H1 (cell line): ENCODE measurements at regions not wholly inside any gene's neighbourhood (a gene's known extent, or its start where the extent isn't known, plus 50 kb on each side); places are given as distances from the start of the nearest gene placed in this dataset.

Experiments used
- CTCF ChIA-PET: fragments of 300-600 bp; sonication (Branson Sonifier 250); formaldehyde crosslinking; loops from one replicate; lab custom pipeline; 2021; ENCODE audit not compliant: partially characterized antibody; lab: Charles Lee
- POLR2A ChIA-PET: fragments of 300-600 bp; sonication (Branson Sonifier 250); formaldehyde crosslinking; loops from one replicate; lab custom pipeline; 2021; ENCODE audit warnings: inconsistent platforms; ENCODE audit not compliant: partially characterized antibody; lab: Charles Lee
- DNase-seq, 2 experiments: peaks; one replicate each; pipeline versions ENCODE4 v3.0.0 to v3.0.0-alpha.2; 2010 to 2022; ENCODE audit warnings: low spot score in 2 of 2, low read depth in 1 of 2, mixed read lengths in 1 of 2
- FAIRE-seq: peaks from 2 replicates; lab custom pipeline; 2011; peaks lifted over from hg19 to GRCh38; lab: Jason Lieb, UNC
- H2AFZ ChIP-seq: 2 replicates; pipeline ENCODE4 v1.8.1; 2012; ENCODE audit warnings: low read length, inconsistent platforms
- H2AK5ac ChIP-seq: 2 replicates; pipeline ENCODE4 v1.6.1; 2013; ENCODE audit warnings: low read depth, low read length
- H2BK120ac ChIP-seq: replicated peaks from 2 replicates; pipeline ENCODE3; 2013; ENCODE audit warnings: low read depth, low read length, inconsistent platforms
- H2BK12ac ChIP-seq: 2 replicates; pipeline ENCODE4 v1.6.1; 2013; ENCODE audit warnings: low read depth, low read length
- H2BK15ac ChIP-seq: 2 replicates; pipeline ENCODE4 v1.6.1; 2013; ENCODE audit warnings: low read length
- H2BK20ac ChIP-seq: 2 replicates; pipeline ENCODE4 v1.6.1; 2013; ENCODE audit warnings: low read length
- H2BK5ac ChIP-seq: 2 replicates; pipeline ENCODE4 v1.6.1; 2013; ENCODE audit warnings: low read depth, low read length
- H3K14ac ChIP-seq: 2 replicates; pipeline ENCODE4 v1.6.1; 2013; ENCODE audit warnings: inconsistent platforms; ENCODE audit not compliant: insufficient read length
- H3K18ac ChIP-seq: 2 replicates; pipeline ENCODE4 v1.6.1; 2013; ENCODE audit warnings: low read length; ENCODE audit errors: extremely low read depth
- H3K23ac ChIP-seq: 2 replicates; pipeline ENCODE4 v1.6.1; 2013; ENCODE audit warnings: inconsistent platforms; ENCODE audit not compliant: insufficient read length
- H3K23me2 ChIP-seq: 2 replicates; pipeline ENCODE4 v1.6.1; 2013; ENCODE audit warnings: low read depth, low read length
- H3K27ac ChIP-seq: 2 replicates; pipeline ENCODE4 v1.6.1; 2011; ENCODE audit warnings: low read depth, low read length, inconsistent platforms
- H3K27me3 ChIP-seq, 4 experiments: replicated peaks in 1 of 4; 1 replicate in 1 of 4; 2 replicates in 3 of 4; pipeline versions ENCODE4 v1.6.1 to v1.8.1; 2011 to 2013; ENCODE audit warnings: low read length in 3 of 4, mild to moderate bottlenecking in 3 of 4, inconsistent platforms in 2 of 4, mixed read lengths in 2 of 4, moderate library complexity in 1 of 4; ENCODE audit not compliant: control insufficient read depth in 3 of 4, insufficient read depth in 3 of 4; ENCODE audit errors: extremely low read depth in 1 of 4
- H3K36me3 ChIP-seq, 4 experiments: 2 replicates each; pipeline versions ENCODE4 v1.6.1 to v1.8.1; 2011 to 2013; ENCODE audit warnings: mild to moderate bottlenecking in 4 of 4, low read length in 3 of 4, moderate library complexity in 2 of 4, control low read depth in 1 of 4, inconsistent platforms in 1 of 4; ENCODE audit not compliant: insufficient read depth in 4 of 4, control insufficient read depth in 2 of 4
- H3K4ac ChIP-seq: replicated peaks from 2 replicates; pipeline ENCODE3; 2013; ENCODE audit warnings: low read length, low read depth, mixed read lengths, inconsistent platforms; ENCODE audit not compliant: insufficient read length
- H3K4me1 ChIP-seq, 4 experiments: replicated peaks in 1 of 4; 1 replicate in 1 of 4; 2 replicates in 3 of 4; pipeline versions ENCODE4 v1.6.1 to v1.8.1; 2011 to 2013; ENCODE audit warnings: low read length in 3 of 4, inconsistent platforms in 2 of 4, mixed read lengths in 1 of 4; ENCODE audit not compliant: insufficient read depth in 4 of 4, control insufficient read depth in 3 of 4
- H3K4me2 ChIP-seq, 2 experiments: 2 replicates each; pipeline versions ENCODE4 v1.6.1 to v1.8.1; 2011 to 2013; ENCODE audit warnings: low read depth in 2 of 2, low read length in 2 of 2, control low read depth in 1 of 2, inconsistent platforms in 1 of 2, mild to moderate bottlenecking in 1 of 2; ENCODE audit not compliant: insufficient read depth in 1 of 2
- H3K4me3 ChIP-seq, 4 experiments: fragments of 200-600, 300-600 bp in 1 of 4; sonication (generic), shearing (Covaris generic), sonication (Bioruptor Twin) in 1 of 4; 2 replicates each; pipeline versions ENCODE4 v1.5.1 to v1.8.1; 2011 to 2016; ENCODE audit warnings: low read length in 4 of 4, low read depth in 3 of 4, control low read depth in 2 of 4, inconsistent platforms in 2 of 4, mild to moderate bottlenecking in 2 of 4, mixed read lengths in 1 of 4, moderate library complexity in 1 of 4; ENCODE audit not compliant: insufficient read depth in 2 of 4; ENCODE audit errors: extremely low read depth in 1 of 4
- H3K56ac ChIP-seq: replicated peaks from 2 replicates; pipeline ENCODE3; 2013; ENCODE audit warnings: low read depth, mild to moderate bottlenecking, mixed read lengths, low read length, inconsistent platforms; ENCODE audit not compliant: insufficient read length
- H3K79me1 ChIP-seq: 2 replicates; pipeline ENCODE4 v1.6.1; 2013; ENCODE audit warnings: low read depth, low read length, control low read depth
- H3K79me2 ChIP-seq, 2 experiments: 2 replicates each; pipeline versions ENCODE4 v1.6.1 to v1.8.1; 2012 to 2013; ENCODE audit warnings: low read length in 2 of 2, mild to moderate bottlenecking in 2 of 2, inconsistent platforms in 1 of 2; ENCODE audit not compliant: insufficient read depth in 2 of 2, control insufficient read depth in 1 of 2
- H3K9ac ChIP-seq, 4 experiments: replicated peaks in 1 of 4; 1 replicate in 1 of 4; 2 replicates in 3 of 4; pipeline versions ENCODE4 v1.6.1 to v1.8.1; 2011 to 2013; ENCODE audit warnings: low read depth in 3 of 4, low read length in 3 of 4, control low read depth in 2 of 4, mild to moderate bottlenecking in 2 of 4, moderate library complexity in 2 of 4, inconsistent platforms in 1 of 4; ENCODE audit errors: extremely low read depth in 1 of 4
- H3K9me3 ChIP-seq, 2 experiments: 2 replicates each; pipeline versions ENCODE4 v1.6.1 to v1.8.1; 2012 to 2013; ENCODE audit warnings: mild to moderate bottlenecking in 2 of 2, moderate library complexity in 2 of 2, control low read depth in 1 of 2, inconsistent platforms in 1 of 2, low read depth in 1 of 2, low read length in 1 of 2, mixed read lengths in 1 of 2; ENCODE audit not compliant: insufficient read depth in 2 of 2
- H4K20me1 ChIP-seq, 2 experiments: replicated peaks in 1 of 2; 2 replicates each; pipeline versions ENCODE3 to v1.8.1; 2011 to 2013; ENCODE audit warnings: inconsistent platforms in 2 of 2, low read length in 2 of 2, mild to moderate bottlenecking in 1 of 2; ENCODE audit not compliant: insufficient read depth in 2 of 2, control insufficient read depth in 1 of 2
- H4K5ac ChIP-seq: 2 replicates; pipeline ENCODE4 v1.6.1; 2013; ENCODE audit warnings: low read length, low read depth, mixed read lengths, inconsistent platforms; ENCODE audit not compliant: insufficient read length
- H4K8ac ChIP-seq: 2 replicates; pipeline ENCODE4 v1.8.0; 2013; ENCODE audit warnings: mild to moderate bottlenecking, moderate library complexity, low read length, inconsistent platforms; ENCODE audit not compliant: insufficient read depth; ENCODE audit errors: extremely low read depth
- H4K91ac ChIP-seq: replicated peaks from 2 replicates; pipeline ENCODE3; 2013; ENCODE audit warnings: low read length, mixed read lengths, inconsistent platforms; ENCODE audit not compliant: insufficient read length
- BRCA1 ChIP-seq: IDR thresholded peaks from 2 replicates; pipeline ENCODE4 v1.6.1; 2012; ENCODE audit warnings: low read depth, low read length, improper control_type of control experiment
- CBX8 ChIP-seq: fragments of 300-800, 300-1000 bp; sonication (generic); IDR thresholded peaks from 2 replicates; pipeline ENCODE4 v1.7.1; 2016; ENCODE audit warnings: low read depth, low read length, borderline replicate concordance
- CHD2 ChIP-seq: IDR thresholded peaks from 2 replicates; pipeline ENCODE4 v1.6.1; 2012; ENCODE audit warnings: low read length, improper control_type of control experiment
- CREB1 ChIP-seq: IDR thresholded peaks from 2 replicates; pipeline ENCODE4 v1.6.1; 2012; ENCODE audit warnings: inconsistent platforms
- EGR1 ChIP-seq: IDR thresholded peaks from 2 replicates; pipeline ENCODE4 v1.6.1; 2011; ENCODE audit warnings: low read depth, low read length, borderline replicate concordance
- GTF2F1 ChIP-seq: IDR thresholded peaks from 2 replicates; pipeline ENCODE4 v1.6.1; 2012; ENCODE audit warnings: low read depth, low read length, improper control_type of control experiment, borderline replicate concordance
- HDAC6 ChIP-seq: IDR thresholded peaks from one replicate; pipeline ENCODE4 v1.7.1; 2012; ENCODE audit warnings: low read depth, mild to moderate bottlenecking, inconsistent platforms, low read length, moderate library complexity
- JUN ChIP-seq: IDR thresholded peaks from 2 replicates; pipeline ENCODE4 v1.6.1; 2011; ENCODE audit warnings: low read depth, mild to moderate bottlenecking, improper control_type of control experiment, low read length
- KDM4A ChIP-seq: IDR thresholded peaks from one replicate; pipeline ENCODE4 v1.7.1; 2012; ENCODE audit warnings: low read depth, mild to moderate bottlenecking, moderate library complexity, low read length, inconsistent platforms; ENCODE audit not compliant: severe bottlenecking
- POLR2A ChIP-seq, 2 experiments: IDR thresholded peaks; 1 replicate in 1 of 2; 2 replicates in 1 of 2; pipeline ENCODE4 v1.6.1; 2011; ENCODE audit warnings: low read depth in 2 of 2, low read length in 2 of 2, mild to moderate bottlenecking in 2 of 2; ENCODE audit errors: control extremely low read depth in 1 of 2
- SP4 ChIP-seq: IDR thresholded peaks from 2 replicates; pipeline ENCODE4 v1.6.1; 2012; ENCODE audit warnings: low read length, inconsistent platforms
- TAF7 ChIP-seq: optimal IDR thresholded peaks from 2 replicates; pipeline ENCODE3; 2011; ENCODE audit warnings: low read depth, mild to moderate bottlenecking, inconsistent platforms, low read length, moderate library complexity, borderline replicate concordance
- whole genome bisulfite sequencing, 2 experiments: shearing (Covaris generic) in 1 of 2; methylation state at CpG; one replicate each; pipeline versions ENCODE4 v1.1.6 to v1.1.7; 2013 to 2015; ENCODE audit warnings: low lambda C conversion rate in 2 of 2, mixed read lengths in 2 of 2, inconsistent platforms in 1 of 2, low coverage in 1 of 2, missing lambda C conversion rate in 1 of 2; ENCODE audit not compliant: insufficient replicate concordance in 2 of 2, insufficient coverage in 1 of 2, insufficient read length in 1 of 2; ENCODE audit errors: extremely low coverage in 1 of 2, missing lambda C conversion rate in 1 of 2; 5-methylcytosine and 5-hydroxymethylcytosine counted together

DNA sequence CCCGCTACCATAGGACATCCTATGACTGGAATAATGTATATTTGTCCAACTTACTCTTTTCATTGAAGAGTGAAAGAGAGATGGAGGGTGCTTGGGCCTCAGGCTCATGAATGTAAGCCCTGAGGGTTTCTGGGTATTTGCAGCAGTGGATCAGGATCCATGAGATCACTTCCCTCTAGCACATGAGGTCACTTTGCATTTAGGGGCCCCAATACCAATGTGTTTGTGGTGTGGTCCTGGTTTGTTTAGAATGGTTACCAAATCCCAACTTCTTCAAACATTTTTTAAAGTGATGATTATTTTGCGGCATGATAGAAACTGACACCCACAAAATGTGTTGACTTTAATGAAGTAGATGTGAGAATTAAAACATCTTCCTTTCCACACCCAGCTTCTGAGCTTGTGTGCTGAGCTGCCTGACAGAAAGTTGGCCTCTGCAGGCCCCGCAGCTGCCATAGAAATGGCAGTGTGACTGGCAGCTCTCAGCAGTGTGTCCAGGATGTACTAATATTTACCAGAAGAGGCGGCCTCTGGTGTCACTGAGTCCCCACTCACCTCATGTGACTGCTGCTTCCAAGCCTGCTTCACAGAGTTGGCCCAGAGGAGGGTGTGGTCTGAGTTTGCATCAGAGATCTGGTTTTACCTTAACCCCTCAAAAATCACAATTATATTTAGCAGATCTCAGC lies 447.6 kb upstream of the NPVF start:
- no peak overlapping the region for H2BK120ac ChIP-seq
- no peaks in the 10 kb centered on the region for H3K23me2 ChIP-seq
- H3K36me3 ChIP-seq, result no peaks in the 10 kb centered on the region
- H2BK20ac ChIP-seq, result no peak overlapping the region
- H3K14ac ChIP-seq, result no peak overlapping the region
- no peaks in the 10 kb centered on the region for H4K20me1 ChIP-seq
- DNase-seq, result no peak
- no peak overlapping the region for H3K23ac ChIP-seq
- no peak overlapping the region for H4K5ac ChIP-seq
- H3K4me3 ChIP-seq, result no peak overlapping the region
- H3K18ac ChIP-seq, result no peak overlapping the region
- H3K27ac ChIP-seq, result no peak overlapping the region
- no peak overlapping the region for H2AFZ ChIP-seq
- H2BK12ac ChIP-seq, result no peak overlapping the region
- no peak overlapping the region for H2BK5ac ChIP-seq
- H3K9ac ChIP-seq, result no peak overlapping the region
- ChIA-PET POLR2A (no interaction called here), CTCF (no interaction called here)
- no peak overlapping the region for H2BK15ac ChIP-seq
- no peaks in the 10 kb centered on the region for H3K4me1 ChIP-seq
- no peak overlapping the region for H4K91ac ChIP-seq
- no peak for TF ChIP-seq TAF7
- no peak for TF ChIP-seq EGR1
- no peak for TF ChIP-seq KDM4A
- no peak for TF ChIP-seq JUN
- no peak for TF ChIP-seq POLR2A (IDR thresholded peaks at IDR 0.05; ENCODE audit: control extremely low read depth in 1 of 2, low read depth in 2 of 2, low read length in 2 of 2)
- no peak for TF ChIP-seq BRCA1
- no peak for TF ChIP-seq CREB1
- no peak for TF ChIP-seq CHD2
- no peak for TF ChIP-seq SP4
- no peak for TF ChIP-seq HDAC6
- TF ChIP-seq GTF2F1, result no peak
- TF ChIP-seq CBX8, result no peak
- H3K56ac ChIP-seq, result no peak overlapping the region
- no peaks in the 10 kb centered on the region for H3K79me2 ChIP-seq
- no peak overlapping the region for H4K8ac ChIP-seq
- H3K27me3 ChIP-seq, result no peaks in the 10 kb centered on the region
- H3K9me3 ChIP-seq, result no peaks in the 10 kb centered on the region
- no peak for FAIRE-seq
- 85% methylated on average over 4 of the region's 4 CpGs; no CpG with 5 or more reads in 1 of the 2 experiments for WGBS, 2 experiments
- H3K79me1 ChIP-seq, result no peaks in the 10 kb centered on the region
- H3K4ac ChIP-seq, result no peak overlapping the region
- no peak overlapping the region for H2AK5ac ChIP-seq
- H3K4me2 ChIP-seq, result no peak overlapping the region
